Heart left ventricle (tissue), 16 donors: ENCODE measurements at regions not wholly inside any gene's neighbourhood (a gene's known extent, or its start where the extent isn't known, plus 50 kb on each side); places are given as distances from the start of the nearest gene placed in this dataset.

Experiments used
- ATAC-seq, 4 donors: fragments of 200-7000 bp; cut with Tn5 transposase; one replicate each; pipeline ENCODE4 v1.9.1; 2020 to 2022; ENCODE audit warnings: moderate library complexity in 4 of 4, mild to moderate bottlenecking in 3 of 4, moderate number of reproducible peaks in 1 of 4
- DNase-seq, 5 donors: peaks; one replicate each; pipeline ENCODE4 v3.0.0-alpha.2; 2020
- H3K27ac ChIP-seq, 12 donors: fragments of 200-600 bp; sonication (generic) in 4 of 12; one replicate each; pipeline versions ENCODE4 v1.5.0 to v1.8.0; 2016 to 2022; ENCODE audit warnings: mild to moderate bottlenecking in 2 of 12
- H3K27me3 ChIP-seq, 9 donors: fragments of 200-600 bp; sonication (generic) in 2 of 9; one replicate each; pipeline versions ENCODE4 v1.5.1 to v1.8.0; 2016 to 2022; ENCODE audit warnings: mild to moderate bottlenecking in 3 of 9
- H3K36me3 ChIP-seq, 9 donors: fragments of 200-600 bp; sonication (generic) in 2 of 9; one replicate each; pipeline versions ENCODE4 v1.5.0 to v1.8.0; 2018 to 2022; ENCODE audit warnings: mild to moderate bottlenecking in 2 of 9
- H3K4me1 ChIP-seq, 12 donors: fragments of 200-600 bp; sonication (generic) in 4 of 12; one replicate each; pipeline versions ENCODE4 v1.5.0 to v1.8.0; 2016 to 2022; ENCODE audit warnings: mild to moderate bottlenecking in 3 of 12
- H3K4me3 ChIP-seq, 12 donors: fragments of 200-600 bp; sonication (generic) in 4 of 12; one replicate each; pipeline versions ENCODE4 v1.5.0 to v1.8.0; 2017 to 2022; ENCODE audit warnings: mild to moderate bottlenecking in 9 of 12, moderate library complexity in 4 of 12
- H3K9me3 ChIP-seq, 12 donors: fragments of 200-600 bp; sonication (generic) in 4 of 12; one replicate each; pipeline versions ENCODE4 v1.5.0 to v1.8.0; 2016 to 2022; ENCODE audit warnings: mild to moderate bottlenecking in 1 of 12
- POLR2A ChIP-seq, 2 donors: fragments of 450-650 bp; IDR thresholded peaks; one replicate each; pipeline ENCODE4 v1.6.1; 2017; ENCODE audit warnings: antibody characterized with exemption in 2 of 2, mild to moderate bottlenecking in 2 of 2, moderate library complexity in 2 of 2
- WGBS, 4 donors: extraction: QIAGEN DNeasy Blood & Tissue Kit in 2 of 4; methylation state at CpG; one replicate each; pipeline versions ENCODE4 v1.1.5 to v1.1.7; 2013 to 2018; 5-methylcytosine and 5-hydroxymethylcytosine counted together
- intact Hi-C, 10 donors: fragments of 100-400 bp; cut with DNase I; formaldehyde crosslinking; loops; one replicate each; pipeline versions ENCODE4 v1.11.1 to v1.14.2; 2022
- TF ChIP-seq, protein P1 (sequence below), 12 donors: fragments of 200-600 bp; sonication (generic) in 4 of 12; IDR thresholded peaks; one replicate each; pipeline versions ENCODE4 v1.5.0 to v1.8.0; 2018 to 2022; ENCODE audit warnings: antibody characterized with exemption in 12 of 12, mild to moderate bottlenecking in 5 of 12
- donor health status: ischemic (EF 13 %, LVEDD 7.1; RV severe dilation, severe dysfunction).
- donor health status: healthy with polysubstance abuse.
- donor health status: DM: no; HTN: yes; CAD: no.
- donor health status: DM: no; HTN: no; CAD: no.
- donor health status: ischemic (EF 25% LVEDD 6.9; RV normal size, moderate dysfunction).
- donor health status: ischemic (EF 25% LVEDD 5.7; RV mildly dilated, moderate dysfunction).
- donor health status: healthy.
- donor health status: DM: yes; HTN: yes; CAD: no.
- donor health status: ischemic (EF 35%, LVEDD 5.7; RV mildly dilated, moderate dysfunction).
- donor health status: nonischemic (EF 11% LVEDD 7.7; RV severe dilation, severe dysfunction).
- donor health status: DM: yes; HTN: yes; CAD: no.
- donor health status: PGD.
- donor health status: ischemic (EF 29% LVEDD 5.4; RV normal size, mild dysfunction).
- donor health status: nonischemic (EF 23%, LVEDD 6.1; RV moderate dilation, normal function).

DNA sequence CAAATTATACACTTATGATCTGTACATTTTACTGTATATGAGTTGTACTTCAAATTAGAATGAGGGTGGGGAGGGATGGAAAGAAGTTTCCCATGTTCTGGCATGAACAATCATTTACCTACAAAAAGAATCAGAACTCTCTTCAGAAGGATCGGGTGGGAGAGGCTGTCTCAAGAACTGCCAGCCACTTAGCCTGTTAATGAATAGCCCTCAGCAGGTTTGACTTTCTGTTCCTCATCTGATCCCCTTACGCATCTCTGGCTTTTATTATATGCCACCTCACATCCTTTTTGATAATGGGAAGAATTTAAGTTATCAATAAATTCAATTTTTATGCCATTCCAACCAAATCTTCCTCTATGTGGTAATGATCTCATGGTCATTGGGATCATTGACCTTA, 168.3 kb upstream of the TGFBR2 start:
- peaks cover 0 to 47% (median 27%) of the 10 kb centered on the region in 12 donors for H3K4me1 ChIP-seq
- TF ChIP-seq, protein P1, sequence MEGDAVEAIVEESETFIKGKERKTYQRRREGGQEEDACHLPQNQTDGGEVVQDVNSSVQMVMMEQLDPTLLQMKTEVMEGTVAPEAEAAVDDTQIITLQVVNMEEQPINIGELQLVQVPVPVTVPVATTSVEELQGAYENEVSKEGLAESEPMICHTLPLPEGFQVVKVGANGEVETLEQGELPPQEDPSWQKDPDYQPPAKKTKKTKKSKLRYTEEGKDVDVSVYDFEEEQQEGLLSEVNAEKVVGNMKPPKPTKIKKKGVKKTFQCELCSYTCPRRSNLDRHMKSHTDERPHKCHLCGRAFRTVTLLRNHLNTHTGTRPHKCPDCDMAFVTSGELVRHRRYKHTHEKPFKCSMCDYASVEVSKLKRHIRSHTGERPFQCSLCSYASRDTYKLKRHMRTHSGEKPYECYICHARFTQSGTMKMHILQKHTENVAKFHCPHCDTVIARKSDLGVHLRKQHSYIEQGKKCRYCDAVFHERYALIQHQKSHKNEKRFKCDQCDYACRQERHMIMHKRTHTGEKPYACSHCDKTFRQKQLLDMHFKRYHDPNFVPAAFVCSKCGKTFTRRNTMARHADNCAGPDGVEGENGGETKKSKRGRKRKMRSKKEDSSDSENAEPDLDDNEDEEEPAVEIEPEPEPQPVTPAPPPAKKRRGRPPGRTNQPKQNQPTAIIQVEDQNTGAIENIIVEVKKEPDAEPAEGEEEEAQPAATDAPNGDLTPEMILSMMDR (IDR thresholded peaks at IDR 0.05): no peak
- TF ChIP-seq POLR2A (IDR thresholded peaks at IDR 0.05): no peak
- H3K9me3 ChIP-seq: no peaks in the 10 kb centered on the region
- intact Hi-C loops: loop anchor here in 4 of 10 donors (5.0 to 10.0 kb wide), 4 partner anchors 86 to 213 kb away; partner anchors contain the start of gene TGFBR2 (in 2 of the 4)
- 94 to 100% (median 96%) methylated on average over 2 of the region's 2 CpGs for WGBS, 4 donors
- H3K36me3 ChIP-seq: no peaks in the 10 kb centered on the region
- no peaks in the 10 kb centered on the region for H3K27me3 ChIP-seq
- no peak overlapping the region for H3K4me3 ChIP-seq
- no peak for ATAC-seq
- peak overlapping the region in 5 of 12 donors; percentile 43 to 83 (median 65) for H3K27ac ChIP-seq
- no peak for DNase-seq

GRCh38 chr3:30439451-30440053, 166.8 kb upstream of the TGFBR2 start:
- Histone ChIP-seq H3K9me3 (no peaks in the 10 kb centered on the region), H3K27ac (peak overlapping the region in 11 of 12 donors; percentile 69 to 95 (median 82)), H3K4me3 (no peak overlapping the region), H3K4me1 (peaks cover 0 to 51% (median 31%) of the 10 kb centered on the region in 12 donors), H3K27me3 (no peaks in the 10 kb centered on the region), H3K36me3 (no peaks in the 10 kb centered on the region)
- ATAC-seq (no peak), DNase-seq (no peak)
- TF ChIP-seq, protein P1 (IDR thresholded peaks at IDR 0.05): no peak
- no peak for TF ChIP-seq POLR2A (IDR thresholded peaks at IDR 0.05)
- WGBS, 4 donors: 90 to 96% (median 94%) methylated on average over 9 of the region's 9 CpGs
- intact Hi-C loops: loop anchor here in 9 of 10 donors (2.0 to 10.0 kb wide), 10 partner anchors 13 to 255 kb away; partner anchors contain the start of gene TGFBR2 (in 5 of the 9)

DNA sequence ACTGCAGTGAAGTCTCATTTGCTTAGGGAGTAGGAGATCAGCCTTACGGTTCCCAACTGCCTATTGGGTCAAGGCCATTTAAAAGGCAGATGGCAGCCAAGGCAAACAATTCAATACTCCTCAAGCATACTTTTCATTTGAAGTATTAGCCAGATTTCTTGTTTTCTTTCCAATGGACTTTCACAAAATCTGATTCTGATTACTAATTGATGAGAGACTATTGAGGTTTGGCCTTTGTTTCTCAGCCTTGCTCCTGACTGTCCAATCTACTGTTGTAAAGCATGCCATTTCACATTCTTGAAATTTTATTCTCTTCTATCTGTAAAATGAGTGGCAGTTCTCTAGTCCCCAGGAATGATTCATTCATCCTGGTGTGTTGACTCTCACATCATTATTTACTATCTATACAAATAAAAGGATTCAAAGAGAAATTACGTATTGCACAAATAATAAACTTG, 166.2 kb upstream of the TGFBR2 start:
- no peak for TF ChIP-seq POLR2A (IDR thresholded peaks at IDR 0.05)
- TF ChIP-seq, protein P1 (IDR thresholded peaks at IDR 0.05): no peak
- intact Hi-C loops: loop anchor here in 7 of 10 donors (2.0 to 10.0 kb wide), 8 partner anchors 13 to 255 kb away; partner anchors contain the start of gene TGFBR2 (in 3 of the 7)
- Histone ChIP-seq H3K27me3 (no peaks in the 10 kb centered on the region), H3K4me3 (no peak overlapping the region), H3K4me1 (peaks cover 0 to 54% (median 31%) of the 10 kb centered on the region in 12 donors), H3K9me3 (no peaks in the 10 kb centered on the region), H3K27ac (peak overlapping the region; percentile 69 to 95 (median 82)), H3K36me3 (no peaks in the 10 kb centered on the region)
- DNase-seq: no peak
- WGBS, 4 donors: 52 to 66% (median 62%) methylated on average over 2 of the region's 2 CpGs
- ATAC-seq: peak in 2 of 4 donors; percentile 43 to 55

DNA sequence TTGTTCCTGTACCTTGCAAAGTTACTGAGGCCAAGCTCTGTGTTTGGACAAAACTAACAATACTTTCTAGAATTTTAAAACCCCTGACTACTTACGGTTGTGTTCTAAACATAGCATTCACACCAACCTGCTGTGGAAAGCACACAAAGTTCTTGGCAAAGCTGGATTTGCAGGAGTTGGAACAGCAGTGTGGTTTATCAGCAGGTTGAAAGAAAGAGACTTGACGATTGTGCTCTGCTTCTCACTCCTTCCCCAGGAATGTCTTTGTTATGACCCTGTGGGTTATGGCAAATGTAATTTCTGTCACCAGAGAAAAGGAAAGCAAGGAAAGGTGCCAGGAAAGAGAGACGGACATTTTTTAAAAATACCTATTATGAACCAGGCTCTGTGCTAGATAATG, 165.5 kb upstream of the TGFBR2 start:
- DNase-seq (peak in 4 of 5 donors; percentile 19 to 61 (median 42)), ATAC-seq (peak; percentile 90 to 97 (median 92))
- Histone ChIP-seq H3K9me3 (no peaks in the 10 kb centered on the region), H3K4me1 (peaks cover 0 to 51% (median 27%) of the 10 kb centered on the region in 12 donors), H3K36me3 (no peaks in the 10 kb centered on the region), H3K4me3 (peak overlapping the region in 1 of 12 donors; percentile 11), H3K27ac (peak overlapping the region; percentile 69 to 95 (median 82)), H3K27me3 (no peaks in the 10 kb centered on the region)
- intact Hi-C loops: loop anchor here in 7 of 10 donors (2.0 to 10.0 kb wide), 8 partner anchors 14 to 254 kb away; partner anchors contain the start of gene TGFBR2 (in 3 of the 7)
- TF ChIP-seq, protein P1 (IDR thresholded peaks at IDR 0.05): no peak
- no peak for TF ChIP-seq POLR2A (IDR thresholded peaks at IDR 0.05)
- WGBS, 4 donors: 36 to 43% (median 38%) methylated on average over 3 of the region's 3 CpGs
